ENCODE measurements at regions not wholly inside any gene's neighbourhood (a gene's known extent, or its start where the extent isn't known, plus 50 kb on each side); places are given as distances from the start of the nearest gene placed in this dataset.

DNA sequence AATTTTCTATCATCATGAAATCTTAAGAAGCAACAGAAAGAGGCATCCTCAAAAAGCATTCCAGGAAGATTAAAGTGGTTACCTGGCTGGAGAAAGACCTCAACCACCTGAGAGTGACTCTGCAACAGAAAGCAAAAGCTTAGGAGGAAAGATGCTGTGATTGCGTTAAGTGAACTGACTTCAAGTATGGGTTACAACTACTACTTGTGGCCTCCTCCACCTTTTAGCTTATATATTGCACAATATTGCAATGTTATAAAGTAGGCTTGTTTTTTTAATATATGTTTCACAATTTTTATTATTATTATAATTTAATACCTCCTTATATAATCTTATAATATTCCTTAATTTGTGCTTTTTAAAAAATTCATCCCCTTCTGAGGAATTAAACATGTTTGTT lies 1407.5 kb downstream of the KCNT2 start:
- H3K9me3 ChIP-seq (ENCODE audit: control insufficient read depth in 2 of 2, low read length in 2 of 2) = no peaks in the 10 kb centered on the region
- ATAC-seq (ENCODE audit: low read depth in 2 of 2) = no peak
- Mint-ChIP-seq H3K9me3 (peaks cover 0 to 6% (median 0%) of the 10 kb centered on the region in 7 donors), H3K4me3 (no peak overlapping the region), H3K36me3 (no peaks in the 10 kb centered on the region), H3K27ac (no peak overlapping the region), H3K27me3 (peaks cover 5% of the 10 kb centered on the region), H3K4me1 (peaks cover 0 to 6% (median 4%) of the 10 kb centered on the region in 4 donors)
- no peak overlapping the region for H3K27ac ChIP-seq (ENCODE audit: insufficient read depth, low read length, poor library complexity, severe bottlenecking)
- peaks cover 2% of the 10 kb centered on the region for H3K27me3 ChIP-seq (ENCODE audit: control insufficient read depth, insufficient read depth, low read length)
- no peak overlapping the region for H3K4me3 ChIP-seq (ENCODE audit: low read depth, low read length)
- no peaks in the 10 kb centered on the region for H3K4me1 ChIP-seq (ENCODE audit: control insufficient read depth, insufficient read depth, low read length, poor library complexity, severe bottlenecking)
- no peaks in the 10 kb centered on the region for H3K36me3 ChIP-seq (ENCODE audit: control insufficient read depth, insufficient read depth, low read length)
- no peak for DNase-seq

DNA sequence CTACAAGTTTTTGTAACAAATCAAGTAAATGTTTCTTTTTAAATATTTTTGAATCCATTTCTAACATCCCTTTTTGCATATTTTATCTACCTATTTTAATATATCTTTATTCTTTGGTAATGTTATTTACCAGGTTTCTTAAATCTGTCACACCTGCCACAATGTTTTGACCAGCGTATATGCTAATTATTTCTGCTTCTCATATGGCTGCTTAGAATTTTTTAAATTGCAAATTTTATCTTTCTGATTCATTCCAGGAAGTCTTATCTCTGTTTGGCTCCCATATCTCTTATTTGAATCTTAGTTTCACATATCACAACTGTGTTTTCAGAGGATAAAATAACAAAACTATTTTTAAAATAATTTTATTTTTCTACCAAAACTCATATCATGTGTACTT lies 1411.1 kb downstream of the KCNT2 start:
- H3K36me3 ChIP-seq (ENCODE audit: control insufficient read depth, insufficient read depth, low read length) = no peaks in the 10 kb centered on the region
- H3K4me3 ChIP-seq (ENCODE audit: low read depth, low read length) = no peak overlapping the region
- H3K36me3 Mint-ChIP-seq = no peaks in the 10 kb centered on the region
- DNase-seq (no peak), ATAC-seq (ENCODE audit: low read depth in 2 of 2) (no peak)
- H3K27me3 Mint-ChIP-seq = no peaks in the 10 kb centered on the region
- H3K27ac Mint-ChIP-seq = no peak overlapping the region
- no peak overlapping the region for H3K27ac ChIP-seq (ENCODE audit: insufficient read depth, low read length, poor library complexity, severe bottlenecking)
- no peaks in the 10 kb centered on the region for H3K4me1 ChIP-seq (ENCODE audit: control insufficient read depth, insufficient read depth, low read length, poor library complexity, severe bottlenecking)
- H3K4me3 Mint-ChIP-seq = no peak overlapping the region
- peaks cover 0 to 15% (median 9%) of the 10 kb centered on the region in 4 donors for H3K4me1 Mint-ChIP-seq
- H3K9me3 ChIP-seq (ENCODE audit: control insufficient read depth in 2 of 2, low read length in 2 of 2) = no peaks in the 10 kb centered on the region
- H3K9me3 Mint-ChIP-seq = peaks cover 0 to 4% (median 0%) of the 10 kb centered on the region in 7 donors
- no peaks in the 10 kb centered on the region for H3K27me3 ChIP-seq (ENCODE audit: control insufficient read depth, insufficient read depth, low read length)

DNA sequence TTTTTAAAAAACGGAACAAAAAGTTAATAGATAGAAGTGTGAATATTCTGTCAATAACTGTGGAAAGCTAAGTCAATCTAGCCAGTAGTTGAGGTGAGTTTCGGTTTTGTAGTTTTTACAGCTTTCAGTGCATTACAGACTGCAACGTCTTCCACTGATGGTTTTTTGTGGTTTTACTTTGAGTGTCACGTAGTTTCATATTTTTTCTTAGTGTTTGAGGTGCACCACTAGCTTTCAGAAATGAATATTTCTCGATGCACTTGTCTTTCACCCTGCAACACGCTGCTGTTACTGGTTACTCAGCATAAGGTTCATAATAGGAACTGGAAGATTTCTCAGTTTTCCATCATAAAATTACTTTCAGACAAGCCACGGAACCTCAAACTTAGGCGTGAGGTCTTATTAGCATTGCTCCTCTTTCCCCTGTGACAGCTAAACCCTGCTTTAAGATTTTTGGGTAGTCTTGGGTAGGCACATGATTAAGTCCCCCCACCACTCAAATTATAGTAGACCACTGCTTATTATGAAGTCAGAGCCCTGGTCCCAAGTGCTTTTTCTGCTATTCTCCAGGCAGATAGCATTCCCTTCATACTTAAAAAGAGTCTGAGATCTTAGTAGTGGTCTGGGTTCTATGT lies 1412.7 kb downstream of the KCNT2 start:
- H3K4me3 ChIP-seq (ENCODE audit: low read depth, low read length) = peak overlapping the region; percentile 61
- ATAC-seq (ENCODE audit: low read depth in 2 of 2) (peak; percentile 25 to 40), DNase-seq (peak in 2 of 3 donors; percentile 26 to 55)
- H3K4me1 ChIP-seq (ENCODE audit: control insufficient read depth, insufficient read depth, low read length, poor library complexity, severe bottlenecking) = no peaks in the 10 kb centered on the region
- Mint-ChIP-seq H3K4me1 (peaks cover 0 to 15% (median 9%) of the 10 kb centered on the region in 4 donors), H3K4me3 (peak overlapping the region; percentile 32 to 59 (median 52)), H3K36me3 (no peaks in the 10 kb centered on the region), H3K27me3 (no peaks in the 10 kb centered on the region), H3K9me3 (peaks cover 0 to 4% (median 0%) of the 10 kb centered on the region in 7 donors), H3K27ac (peak overlapping the region in 1 of 3 donors; percentile 28)
- no peaks in the 10 kb centered on the region for H3K36me3 ChIP-seq (ENCODE audit: control insufficient read depth, insufficient read depth, low read length)
- H3K27ac ChIP-seq (ENCODE audit: insufficient read depth, low read length, poor library complexity, severe bottlenecking) = no peak overlapping the region
- no peaks in the 10 kb centered on the region for H3K9me3 ChIP-seq (ENCODE audit: control insufficient read depth in 2 of 2, low read length in 2 of 2)
- H3K27me3 ChIP-seq (ENCODE audit: control insufficient read depth, insufficient read depth, low read length) = no peaks in the 10 kb centered on the region

DNA sequence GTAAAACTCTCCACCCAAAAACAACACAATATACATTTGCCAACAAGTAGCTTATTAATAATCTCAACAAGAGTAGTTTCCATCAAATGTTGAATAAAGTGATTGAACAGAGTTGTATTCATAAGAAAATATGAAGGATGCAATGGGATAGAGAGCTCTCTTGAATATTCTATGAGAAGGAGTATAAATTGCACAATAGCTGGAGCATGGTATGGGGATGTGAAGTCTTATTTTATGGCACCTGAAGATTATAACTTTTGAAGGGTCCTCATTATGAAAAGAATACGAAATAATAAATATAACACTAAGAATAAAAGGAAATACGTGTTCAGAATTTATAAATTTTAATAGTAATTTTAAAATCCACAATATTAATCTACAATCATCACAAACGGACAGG lies 1415.1 kb downstream of the KCNT2 start:
- H3K9me3 ChIP-seq (ENCODE audit: control insufficient read depth in 2 of 2, low read length in 2 of 2) = no peaks in the 10 kb centered on the region

DNA sequence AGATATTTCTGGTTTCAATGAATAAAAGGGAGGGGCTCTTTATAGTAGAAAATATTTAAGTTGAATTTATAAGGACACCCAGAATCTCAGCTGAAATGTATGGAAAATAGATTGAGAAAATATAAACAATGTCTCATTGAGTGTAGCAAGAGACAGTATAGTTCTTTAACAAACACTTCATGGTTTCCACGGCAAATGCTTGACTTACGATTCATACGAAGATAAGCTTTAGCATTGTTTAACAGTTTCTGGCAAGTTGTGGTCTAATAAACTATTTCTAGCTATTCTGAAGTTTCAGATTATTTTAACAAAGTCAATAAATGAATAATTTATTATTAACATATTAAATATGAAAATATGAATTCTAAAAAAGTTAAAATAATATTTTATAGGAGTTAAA lies 1419.4 kb downstream of the KCNT2 start:
- Histone ChIP-seq H3K27ac (ENCODE audit: insufficient read depth, low read length, poor library complexity, severe bottlenecking) (no peak overlapping the region), H3K4me1 (ENCODE audit: control insufficient read depth, insufficient read depth, low read length, poor library complexity, severe bottlenecking) (no peaks in the 10 kb centered on the region), H3K9me3 (ENCODE audit: control insufficient read depth in 2 of 2, low read length in 2 of 2) (no peaks in the 10 kb centered on the region), H3K36me3 (ENCODE audit: control insufficient read depth, insufficient read depth, low read length) (no peaks in the 10 kb centered on the region), H3K27me3 (ENCODE audit: control insufficient read depth, insufficient read depth, low read length) (no peaks in the 10 kb centered on the region), H3K4me3 (ENCODE audit: low read depth, low read length) (no peak overlapping the region)
- H3K4me1 Mint-ChIP-seq = no peaks in the 10 kb centered on the region
- DNase-seq = no peak
- no peak for ATAC-seq (ENCODE audit: low read depth in 2 of 2)
- H3K4me3 Mint-ChIP-seq = no peak overlapping the region
- no peaks in the 10 kb centered on the region for H3K36me3 Mint-ChIP-seq
- H3K9me3 Mint-ChIP-seq = no peaks in the 10 kb centered on the region
- H3K27me3 Mint-ChIP-seq = peaks cover 4% of the 10 kb centered on the region
- no peak overlapping the region for H3K27ac Mint-ChIP-seq

More for the DNA sequence above, 1415.1 kb downstream of the KCNT2 start:
- no peaks in the 10 kb centered on the region for H3K36me3 ChIP-seq (ENCODE audit: control insufficient read depth, insufficient read depth, low read length)
- Mint-ChIP-seq H3K27ac (no peak overlapping the region), H3K27me3 (peaks cover 4% of the 10 kb centered on the region), H3K4me3 (no peak overlapping the region), H3K9me3 (peaks cover 0 to 4% (median 0%) of the 10 kb centered on the region in 7 donors), H3K4me1 (peaks cover 0 to 15% (median 9%) of the 10 kb centered on the region in 4 donors), H3K36me3 (no peaks in the 10 kb centered on the region)
- no peak for DNase-seq
- no peak overlapping the region for H3K4me3 ChIP-seq (ENCODE audit: low read depth, low read length)
- ATAC-seq (ENCODE audit: low read depth in 2 of 2) = no peak
- no peaks in the 10 kb centered on the region for H3K4me1 ChIP-seq (ENCODE audit: control insufficient read depth, insufficient read depth, low read length, poor library complexity, severe bottlenecking)
- H3K27me3 ChIP-seq (ENCODE audit: control insufficient read depth, insufficient read depth, low read length) = no peaks in the 10 kb centered on the region
- no peak overlapping the region for H3K27ac ChIP-seq (ENCODE audit: insufficient read depth, low read length, poor library complexity, severe bottlenecking)

DNA sequence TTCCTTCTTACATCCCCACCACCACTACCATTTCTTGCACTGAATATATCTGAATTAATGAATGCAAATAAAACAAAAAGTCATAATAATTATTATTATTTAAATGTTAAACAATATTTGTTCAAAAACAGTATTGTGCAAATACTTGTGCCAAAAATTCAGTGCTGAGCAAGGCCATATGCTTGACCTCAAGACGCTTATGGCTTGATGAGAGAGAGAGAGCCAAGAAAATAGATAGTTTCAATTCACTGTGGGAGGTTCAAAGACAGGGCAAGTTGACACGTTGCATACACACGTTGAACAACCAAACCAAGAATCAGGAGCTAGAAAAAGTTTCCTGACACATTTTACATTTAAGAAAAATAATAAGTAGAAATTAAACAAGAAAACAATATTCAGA lies 1421.7 kb downstream of the KCNT2 start:
- Histone ChIP-seq H3K9me3 (ENCODE audit: control insufficient read depth in 2 of 2, low read length in 2 of 2) (no peaks in the 10 kb centered on the region), H3K27me3 (ENCODE audit: control insufficient read depth, insufficient read depth, low read length) (peaks cover under 1% of the 10 kb centered on the region), H3K27ac (ENCODE audit: insufficient read depth, low read length, poor library complexity, severe bottlenecking) (no peak overlapping the region), H3K36me3 (ENCODE audit: control insufficient read depth, insufficient read depth, low read length) (no peaks in the 10 kb centered on the region), H3K4me3 (ENCODE audit: low read depth, low read length) (no peak overlapping the region), H3K4me1 (ENCODE audit: control insufficient read depth, insufficient read depth, low read length, poor library complexity, severe bottlenecking) (no peaks in the 10 kb centered on the region)
- Mint-ChIP-seq H3K9me3 (no peaks in the 10 kb centered on the region), H3K4me3 (no peak overlapping the region), H3K27me3 (peaks cover 4% of the 10 kb centered on the region), H3K27ac (no peak overlapping the region), H3K36me3 (no peaks in the 10 kb centered on the region), H3K4me1 (no peaks in the 10 kb centered on the region)
- ATAC-seq (ENCODE audit: low read depth in 2 of 2) = no peak
- no peak for DNase-seq

DNA sequence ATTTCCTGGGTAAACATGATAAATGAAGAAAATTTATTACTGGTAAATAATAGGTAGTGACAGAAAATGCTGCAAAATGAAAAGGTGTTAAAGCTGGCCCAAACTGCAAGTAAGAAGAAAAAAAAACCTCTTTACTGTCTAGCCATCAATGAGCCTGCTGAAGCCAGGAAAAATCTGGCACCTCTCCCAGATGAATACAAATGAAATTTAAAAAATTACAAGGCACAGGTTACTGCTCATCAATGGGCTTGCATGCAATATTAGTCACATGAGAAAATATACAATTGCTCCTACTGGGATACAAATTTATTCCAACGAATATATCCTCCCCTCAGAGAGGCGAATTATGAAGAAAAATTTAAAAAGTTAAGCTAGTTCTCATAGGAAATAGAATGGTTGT lies 1422.5 kb downstream of the KCNT2 start:
- Histone ChIP-seq H3K4me1 (ENCODE audit: control insufficient read depth, insufficient read depth, low read length, poor library complexity, severe bottlenecking) (no peaks in the 10 kb centered on the region), H3K36me3 (ENCODE audit: control insufficient read depth, insufficient read depth, low read length) (no peaks in the 10 kb centered on the region), H3K27me3 (ENCODE audit: control insufficient read depth, insufficient read depth, low read length) (peaks cover 1% of the 10 kb centered on the region), H3K27ac (ENCODE audit: insufficient read depth, low read length, poor library complexity, severe bottlenecking) (no peak overlapping the region), H3K4me3 (ENCODE audit: low read depth, low read length) (no peak overlapping the region), H3K9me3 (ENCODE audit: control insufficient read depth in 2 of 2, low read length in 2 of 2) (no peaks in the 10 kb centered on the region)
- Mint-ChIP-seq H3K36me3 (no peaks in the 10 kb centered on the region), H3K9me3 (no peaks in the 10 kb centered on the region), H3K27ac (no peak overlapping the region), H3K4me3 (no peak overlapping the region), H3K4me1 (no peaks in the 10 kb centered on the region), H3K27me3 (peaks cover 4% of the 10 kb centered on the region)
- DNase-seq (no peak), ATAC-seq (ENCODE audit: low read depth in 2 of 2) (no peak)

DNA sequence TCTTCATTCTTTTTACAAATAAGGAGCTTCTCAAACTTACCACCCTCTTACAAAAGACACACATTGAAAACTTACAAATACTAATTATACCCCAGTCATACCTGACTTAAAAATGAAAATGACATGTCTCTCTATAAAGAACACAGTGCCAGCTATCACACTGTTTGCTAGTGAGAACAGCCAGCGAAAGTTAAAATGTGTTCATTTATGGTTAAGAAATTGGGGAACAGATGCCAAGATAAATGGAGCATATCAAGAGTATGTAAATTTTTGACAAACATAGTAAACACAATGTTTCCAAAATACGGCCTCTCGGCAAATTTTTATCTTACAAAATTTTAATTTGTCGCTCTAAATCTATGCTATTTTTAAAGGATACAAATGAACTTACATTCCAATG lies 1422.9 kb downstream of the KCNT2 start:
- Histone ChIP-seq H3K4me3 (ENCODE audit: low read depth, low read length) (no peak overlapping the region), H3K4me1 (ENCODE audit: control insufficient read depth, insufficient read depth, low read length, poor library complexity, severe bottlenecking) (no peaks in the 10 kb centered on the region), H3K36me3 (ENCODE audit: control insufficient read depth, insufficient read depth, low read length) (no peaks in the 10 kb centered on the region), H3K9me3 (ENCODE audit: control insufficient read depth in 2 of 2, low read length in 2 of 2) (no peaks in the 10 kb centered on the region), H3K27me3 (ENCODE audit: control insufficient read depth, insufficient read depth, low read length) (peaks cover 1% of the 10 kb centered on the region), H3K27ac (ENCODE audit: insufficient read depth, low read length, poor library complexity, severe bottlenecking) (no peak overlapping the region)
- no peak for DNase-seq
- Mint-ChIP-seq H3K4me3 (no peak overlapping the region), H3K27ac (no peak overlapping the region), H3K36me3 (no peaks in the 10 kb centered on the region), H3K27me3 (peaks cover 4% of the 10 kb centered on the region), H3K4me1 (no peaks in the 10 kb centered on the region), H3K9me3 (peaks cover 0 to 3% (median 0%) of the 10 kb centered on the region in 7 donors)
- ATAC-seq (ENCODE audit: low read depth in 2 of 2) = no peak

Measured in CD4-positive, CD25-positive, alpha-beta regulatory T cell (primary cell).